Adrenal gland (tissue), 9 donors: ENCODE measurements at regions not wholly inside any gene's neighbourhood (a gene's known extent, or its start where the extent isn't known, plus 50 kb on each side); places are given as distances from the start of the nearest gene placed in this dataset.

ENCODE experiments used
- DNase-seq, 7 donors: peaks; one replicate each; pipeline ENCODE4 v3.0.0-alpha.2; 2019 to 2020
- H3K27ac ChIP-seq, 5 donors: fragments of 200-600 bp; sonication (generic) in 4 of 5; 1 replicate in 3 of 5; 2 replicates in 2 of 5; pipeline versions ENCODE4 v1.5.1 to v1.8.0; 2016 to 2020; ENCODE audit warnings: mild to moderate bottlenecking in 1 of 5
- H3K27me3 ChIP-seq: fragments of 200-600 bp; 2 replicates; pipeline ENCODE4 v1.8.0; 2021
- H3K36me3 ChIP-seq, 2 donors: fragments of 200-600 bp; replicated peaks in 1 of 2; 1 replicate in 1 of 2; 2 replicates in 1 of 2; pipeline versions ENCODE4 v1.5.1 to v1.8.0; 2018 to 2022
- H3K4me1 ChIP-seq, 2 donors: fragments of 200-600 bp; replicated peaks in 1 of 2; 1 replicate in 1 of 2; 2 replicates in 1 of 2; pipeline versions ENCODE4 v1.5.1 to v1.8.0; 2018 to 2021
- H3K4me3 ChIP-seq, 4 donors: fragments of 200-600 bp; sonication (generic) in 3 of 4; one replicate each; pipeline ENCODE4 v1.5.1; 2016 to 2018
- H3K9me3 ChIP-seq, 3 donors: fragments of 200-600 bp; sonication (generic) in 1 of 3; replicated peaks in 1 of 3; 1 replicate in 2 of 3; 2 replicates in 1 of 3; pipeline versions ENCODE4 v1.5.1 to v1.8.0; 2016 to 2021
- POLR2A ChIP-seq, 2 donors: fragments of 450-650 bp; IDR thresholded peaks; one replicate each; pipeline ENCODE4 v1.6.1; 2017; ENCODE audit warnings: antibody characterized with exemption in 2 of 2, mild to moderate bottlenecking in 2 of 2, moderate library complexity in 1 of 2
- WGBS, 4 donors: extraction: QIAGEN DNeasy Blood & Tissue Kit in 2 of 4; methylation state at CpG; one replicate each; pipeline versions ENCODE4 v1.1.5 to v1.1.7; 2013 to 2017; 5-methylcytosine and 5-hydroxymethylcytosine counted together
- intact Hi-C, 2 donors: fragments of 100-400 bp; cut with DNase I; formaldehyde crosslinking; loops; one replicate each; pipeline versions ENCODE4 v1.14.1 to v1.15.0; 2022 to 2023
- TF ChIP-seq, protein P1 (sequence below), 6 experiments: fragments of 450-650 bp in 4 of 6; fragments of 200-600 bp in 2 of 6; sonication (generic) in 1 of 6; IDR thresholded peaks; 1 replicate in 5 of 6; 2 replicates in 1 of 6; pipeline versions ENCODE4 v1.5.1 to v1.8.0; 2016 to 2021; ENCODE audit warnings: antibody characterized with exemption in 6 of 6, mild to moderate bottlenecking in 2 of 6, moderate library complexity in 1 of 6
- donor health status: healthy with polysubstance abuse.
- donor health status: Bipolar disorder and iron deficiency.
- donor health status: DM: yes; HTN: yes; CAD: no.
- donor health status: DM: no; HTN: no; CAD: no.
- donor health status: DM: no; HTN: no; CAD: no.

DNA sequence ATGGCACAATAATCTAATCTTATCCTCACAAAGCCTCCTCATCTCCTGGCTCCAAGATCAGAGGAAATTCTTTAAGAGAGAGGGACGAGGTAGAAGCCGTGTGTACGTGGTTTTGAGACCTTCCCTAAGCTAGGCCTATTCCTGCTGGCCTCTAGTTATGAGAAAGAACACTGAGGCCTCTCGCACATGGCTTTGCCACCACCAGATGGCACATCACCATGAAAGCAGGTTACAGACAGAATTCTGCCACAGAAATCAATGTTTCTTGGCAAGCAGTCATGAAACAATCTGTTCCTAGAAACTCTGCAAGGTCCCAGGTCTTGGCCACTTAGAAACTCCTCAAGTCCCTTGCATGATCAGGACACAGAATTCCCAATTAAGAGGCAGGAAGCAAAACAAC is 268.2 kb upstream of the TAS2R1 start:
- intact Hi-C loops: loop anchor here in 1 of 2 donors (10.0 kb wide), 1 partner anchor 246 kb away; no protein-coding TSS in a partner anchor
- H3K9me3 ChIP-seq: no peaks in the 10 kb centered on the region
- no peak for TF ChIP-seq POLR2A (IDR thresholded peaks at IDR 0.05)
- TF ChIP-seq, protein P1, sequence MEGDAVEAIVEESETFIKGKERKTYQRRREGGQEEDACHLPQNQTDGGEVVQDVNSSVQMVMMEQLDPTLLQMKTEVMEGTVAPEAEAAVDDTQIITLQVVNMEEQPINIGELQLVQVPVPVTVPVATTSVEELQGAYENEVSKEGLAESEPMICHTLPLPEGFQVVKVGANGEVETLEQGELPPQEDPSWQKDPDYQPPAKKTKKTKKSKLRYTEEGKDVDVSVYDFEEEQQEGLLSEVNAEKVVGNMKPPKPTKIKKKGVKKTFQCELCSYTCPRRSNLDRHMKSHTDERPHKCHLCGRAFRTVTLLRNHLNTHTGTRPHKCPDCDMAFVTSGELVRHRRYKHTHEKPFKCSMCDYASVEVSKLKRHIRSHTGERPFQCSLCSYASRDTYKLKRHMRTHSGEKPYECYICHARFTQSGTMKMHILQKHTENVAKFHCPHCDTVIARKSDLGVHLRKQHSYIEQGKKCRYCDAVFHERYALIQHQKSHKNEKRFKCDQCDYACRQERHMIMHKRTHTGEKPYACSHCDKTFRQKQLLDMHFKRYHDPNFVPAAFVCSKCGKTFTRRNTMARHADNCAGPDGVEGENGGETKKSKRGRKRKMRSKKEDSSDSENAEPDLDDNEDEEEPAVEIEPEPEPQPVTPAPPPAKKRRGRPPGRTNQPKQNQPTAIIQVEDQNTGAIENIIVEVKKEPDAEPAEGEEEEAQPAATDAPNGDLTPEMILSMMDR (IDR thresholded peaks at IDR 0.05): peak; percentile 25 to 54 (median 41)
- 55 to 69% (median 63%) methylated on average over 4 of the region's 4 CpGs for WGBS, 4 donors
- no peaks in the 10 kb centered on the region for H3K4me1 ChIP-seq
- peak; percentile 24 to 82 (median 47) for DNase-seq
- no peak overlapping the region for H3K27ac ChIP-seq
- no peaks in the 10 kb centered on the region for H3K27me3 ChIP-seq
- H3K4me3 ChIP-seq: no peak overlapping the region
- H3K36me3 ChIP-seq: no peaks in the 10 kb centered on the region

DNA sequence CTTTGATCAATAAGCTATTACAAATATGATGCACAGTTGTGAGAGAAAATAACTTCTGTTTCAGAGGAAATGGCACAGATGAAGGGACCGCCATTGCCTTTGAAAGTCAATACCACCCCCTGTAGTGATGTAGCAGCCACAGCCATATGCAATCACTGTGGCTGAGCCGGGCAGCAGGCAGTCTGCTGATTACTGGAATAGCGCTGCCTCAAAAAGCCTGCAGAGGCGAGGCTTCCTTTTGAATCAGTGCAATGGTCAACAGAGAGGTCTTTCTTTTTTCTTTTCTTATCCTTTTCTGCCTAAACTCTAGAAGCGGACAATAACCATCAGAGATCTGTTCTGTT is 265.1 kb upstream of the TAS2R1 start:
- intact Hi-C loops: loop anchor here in 1 of 2 donors (10.0 kb wide), 1 partner anchor 250 kb away; no protein-coding TSS in a partner anchor
- Histone ChIP-seq H3K27me3 (no peaks in the 10 kb centered on the region), H3K27ac (no peak overlapping the region), H3K4me1 (no peaks in the 10 kb centered on the region), H3K4me3 (no peak overlapping the region), H3K36me3 (no peaks in the 10 kb centered on the region), H3K9me3 (no peaks in the 10 kb centered on the region)
- TF ChIP-seq POLR2A (IDR thresholded peaks at IDR 0.05): no peak
- TF ChIP-seq, protein P1 (IDR thresholded peaks at IDR 0.05): no peak
- WGBS, 4 donors: 64 to 77% (median 73%) methylated on average over 5 of the region's 5 CpGs
- no peak for DNase-seq

DNA sequence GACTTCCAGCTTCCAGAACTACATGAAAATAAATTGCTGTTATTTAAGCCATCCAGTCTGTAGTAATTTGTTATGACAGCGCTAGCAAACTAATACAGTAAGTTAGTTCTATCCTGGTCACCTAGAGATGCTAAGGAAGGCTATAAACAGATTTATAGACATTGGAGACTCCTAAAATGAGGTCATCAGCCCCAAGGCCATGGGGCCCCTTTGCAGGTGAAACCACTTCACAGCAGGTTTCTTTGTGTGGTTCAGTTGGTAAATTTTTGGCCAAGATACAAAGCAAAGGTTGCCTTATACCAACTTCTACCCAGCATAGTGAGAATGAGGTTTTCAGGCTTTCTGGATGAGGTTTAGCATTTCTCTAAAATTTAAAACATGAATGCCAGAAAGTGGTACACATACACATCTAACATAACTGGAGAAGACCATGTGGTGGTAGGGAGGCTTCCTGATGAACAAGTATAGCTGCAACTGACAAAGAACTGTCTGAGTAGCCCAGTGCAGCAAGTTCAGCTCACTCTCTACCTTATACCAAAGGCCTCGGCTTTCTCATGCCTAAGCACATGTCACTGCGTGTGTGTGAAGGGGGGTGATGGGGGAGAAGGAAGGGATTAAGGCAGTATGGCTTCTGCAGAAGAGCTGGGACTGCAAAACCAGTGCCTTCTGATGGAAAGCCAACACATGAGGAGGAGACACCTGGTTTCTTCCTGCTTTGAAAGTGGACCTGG is 264.6 kb upstream of the TAS2R1 start:
- no peaks in the 10 kb centered on the region for H3K4me1 ChIP-seq
- no peak overlapping the region for H3K27ac ChIP-seq
- 65 to 79% (median 68%) methylated on average over 3 of the region's 3 CpGs for whole genome bisulfite sequencing, 4 donors
- no peaks in the 10 kb centered on the region for H3K27me3 ChIP-seq
- TF ChIP-seq POLR2A (IDR thresholded peaks at IDR 0.05): no peak
- TF ChIP-seq, protein P1 (IDR thresholded peaks at IDR 0.05): no peak
- H3K9me3 ChIP-seq: no peaks in the 10 kb centered on the region
- no peak for DNase-seq
- H3K36me3 ChIP-seq: no peaks in the 10 kb centered on the region
- intact Hi-C loops: loop anchor here in 1 of 2 donors (10.0 kb wide), 1 partner anchor 250 kb away; no protein-coding TSS in a partner anchor
- H3K4me3 ChIP-seq: no peak overlapping the region

DNA sequence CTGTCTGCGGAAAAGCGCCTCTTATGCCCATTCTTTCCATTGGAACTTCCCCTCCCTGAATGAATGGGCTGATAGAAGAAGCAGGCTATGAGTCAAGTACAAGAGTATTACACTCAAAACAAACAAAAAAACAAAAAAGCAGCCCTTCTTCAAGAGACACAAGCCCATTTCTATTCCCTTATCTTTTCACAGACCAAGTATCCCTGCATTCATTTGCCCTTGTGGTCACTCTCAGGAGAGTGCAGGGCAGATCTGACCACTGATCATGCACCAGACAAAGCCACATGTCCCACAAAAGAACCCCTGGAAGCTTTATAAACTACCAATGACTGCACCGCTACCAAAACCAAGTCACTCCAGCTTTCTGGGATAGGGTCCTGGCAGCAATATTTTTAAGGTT is 262.5 kb upstream of the TAS2R1 start:
- WGBS, 4 donors: 83 to 95% (median 88%) methylated on average over 3 of the region's 3 CpGs
- Histone ChIP-seq H3K9me3 (no peaks in the 10 kb centered on the region), H3K4me1 (no peaks in the 10 kb centered on the region), H3K27ac (no peak overlapping the region), H3K4me3 (no peak overlapping the region), H3K27me3 (no peaks in the 10 kb centered on the region), H3K36me3 (no peaks in the 10 kb centered on the region)
- TF ChIP-seq, protein P1 (IDR thresholded peaks at IDR 0.05): no peak
- no peak for TF ChIP-seq POLR2A (IDR thresholded peaks at IDR 0.05)
- no peak for DNase-seq
- intact Hi-C loops: loop anchor here in 1 of 2 donors (10.0 kb wide), 1 partner anchor 252 kb away; no protein-coding TSS in a partner anchor
